Caco-2 (cell line): ENCODE measurements at regions not wholly inside any gene's neighbourhood (a gene's known extent, or its start where the extent isn't known, plus 50 kb on each side); places are given as distances from the start of the nearest gene placed in this dataset.

ENCODE experiments used
- BruUV-seq: library from RNA; stranded (reverse); fragments of 400-500 nt; replicated peaks from 2 replicates; lab custom pipeline; 2021; lab: Mats Ljungman, UMichigan
- CTCF ChIA-PET: fragments of 300-600 bp; sonication (Branson Sonifier 250); formaldehyde crosslinking; loops from one replicate; lab custom pipeline; 2022; ENCODE audit warnings: antibody characterized with exemption; lab: Charles Lee
- POLR2A ChIA-PET: fragments of 300-600 bp; sonication (Branson Sonifier 250); formaldehyde crosslinking; loops from one replicate; lab custom pipeline; 2022; ENCODE audit warnings: antibody characterized with exemption; lab: Charles Lee
- DNase-seq, 2 experiments: peaks; one replicate each; pipeline versions ENCODE4 v3.0.0 to v3.0.0-alpha.2; 2020 to 2022
- H3K27me3 ChIP-seq: replicated peaks from 2 replicates; pipeline ENCODE4 v1.6.0; 2011; ENCODE audit warnings: low read length; ENCODE audit not compliant: control insufficient read depth, insufficient read depth
- H3K36me3 ChIP-seq: 2 replicates; pipeline ENCODE4 v1.5.1; 2011; ENCODE audit warnings: low read length; ENCODE audit not compliant: control insufficient read depth, insufficient read depth
- H3K4me1 ChIP-seq: fragments of 250-450 bp; sonication (Bioruptor Pico); 2 replicates; pipeline ENCODE4 v1.5.1; 2020; ENCODE audit warnings: mild to moderate bottlenecking
- H3K4me3 ChIP-seq: 2 replicates; pipeline ENCODE4 v1.5.1; 2011; ENCODE audit warnings: low read depth, mild to moderate bottlenecking, control low read depth, low read length
- H3K9me3 ChIP-seq: fragments of 250-450 bp; sonication (Bioruptor Pico); 2 replicates; pipeline ENCODE4 v1.5.1; 2020; ENCODE audit warnings: mild to moderate bottlenecking, moderate library complexity
- H3K27ac Mint-ChIP-seq: one replicate; pipeline ENCODE4 v1.8.0; 2022; ENCODE audit warnings: mixed read lengths; ENCODE audit not compliant: unreplicated experiment
- H3K27me3 Mint-ChIP-seq: one replicate; pipeline ENCODE4 v1.8.0; 2022; ENCODE audit warnings: mixed read lengths; ENCODE audit not compliant: insufficient read depth, unreplicated experiment
- H3K36me3 Mint-ChIP-seq: one replicate; pipeline ENCODE4 v1.8.0; 2022; ENCODE audit warnings: mild to moderate bottlenecking, mixed read lengths; ENCODE audit not compliant: insufficient read depth, unreplicated experiment
- H3K4me1 Mint-ChIP-seq: one replicate; pipeline ENCODE4 v1.8.0; 2022; ENCODE audit warnings: low read depth, mixed read lengths; ENCODE audit not compliant: unreplicated experiment
- H3K4me3 Mint-ChIP-seq: one replicate; pipeline ENCODE4 v1.8.0; 2022; ENCODE audit warnings: mild to moderate bottlenecking, moderate library complexity, mixed read lengths; ENCODE audit not compliant: unreplicated experiment
- H3K9me3 Mint-ChIP-seq: one replicate; pipeline ENCODE4 v1.8.0; 2022; ENCODE audit warnings: mixed read lengths; ENCODE audit not compliant: unreplicated experiment
- CTCF ChIP-seq, 2 experiments: fragments of 200-600 bp in 1 of 2; IDR thresholded peaks; 1 replicate in 1 of 2; 2 replicates in 1 of 2; pipeline versions ENCODE4 v1.5.1 to v1.8.0; 2011 to 2022; ENCODE audit warnings: antibody characterized with exemption in 1 of 2, control low read depth in 1 of 2, inconsistent platforms in 1 of 2, low read depth in 1 of 2, low read length in 1 of 2, mild to moderate bottlenecking in 1 of 2, moderate library complexity in 1 of 2; ENCODE audit not compliant: insufficient read depth in 1 of 2, severe bottlenecking in 1 of 2, unreplicated experiment in 1 of 2
- intact Hi-C: fragments of 100-400 bp; cut with micrococcal nuclease; formaldehyde crosslinking; loops from one replicate; pipeline ENCODE4 v1.10.0; 2022; ENCODE audit not compliant: unreplicated experiment

DNA sequence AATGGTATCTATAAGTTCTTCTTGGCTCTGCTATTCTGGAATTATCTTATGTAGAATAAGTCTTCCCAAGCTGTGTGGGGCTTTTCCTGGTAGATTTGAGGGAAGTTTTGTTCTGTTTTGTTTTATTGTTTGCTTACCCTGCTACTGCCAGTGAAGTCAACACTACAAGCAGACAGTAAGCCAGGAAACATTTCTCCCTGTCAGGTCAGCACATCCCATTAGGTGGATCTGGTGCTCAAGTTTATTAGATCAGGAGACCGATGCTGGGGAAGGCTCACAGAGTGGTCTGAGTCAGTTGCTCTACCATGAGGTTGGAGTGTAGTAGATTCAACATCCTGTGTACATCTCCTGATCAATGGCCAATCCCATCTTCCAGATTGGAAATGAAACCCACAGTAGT is 79.1 kb downstream of the ADRB2 start:
- Mint-ChIP-seq H3K4me1 (no peaks in the 10 kb centered on the region), H3K4me3 (no peak overlapping the region), H3K36me3 (no peaks in the 10 kb centered on the region), H3K9me3 (no peaks in the 10 kb centered on the region), H3K27me3 (peaks cover 7% of the 10 kb centered on the region), H3K27ac (no peak overlapping the region)
- Histone ChIP-seq H3K4me1 (no peaks in the 10 kb centered on the region), H3K9me3 (no peaks in the 10 kb centered on the region), H3K36me3 (no peaks in the 10 kb centered on the region), H3K27me3 (no peaks in the 10 kb centered on the region; the same call in 1 of the 2 replicates), H3K4me3 (no peak overlapping the region)
- DNase-seq: no peak
- no peak for TF ChIP-seq CTCF (IDR thresholded peaks at IDR 0.05; ENCODE audit: insufficient read depth in 1 of 2, low read depth in 1 of 2, low read length in 1 of 2, severe bottlenecking in 1 of 2, unreplicated experiment in 1 of 2)
- intact Hi-C loops: no loop called here
- POLR2A ChIA-PET: no interaction called here
- CTCF ChIA-PET: no interaction called here
- BruUV-seq: no TSS peak

- Histone ChIP-seq H3K27me3 (no peaks in the 10 kb centered on the region; the same call in 1 of the 2 replicates), H3K36me3 (no peaks in the 10 kb centered on the region), H3K4me1 (no peaks in the 10 kb centered on the region), H3K9me3 (no peaks in the 10 kb centered on the region), H3K4me3 (no peak overlapping the region)
- TF ChIP-seq CTCF (IDR thresholded peaks at IDR 0.05; ENCODE audit: insufficient read depth in 1 of 2, low read depth in 1 of 2, low read length in 1 of 2, severe bottlenecking in 1 of 2, unreplicated experiment in 1 of 2): no peak
- Mint-ChIP-seq H3K9me3 (no peaks in the 10 kb centered on the region), H3K27me3 (peaks cover 7% of the 10 kb centered on the region), H3K4me3 (no peak overlapping the region), H3K4me1 (no peaks in the 10 kb centered on the region), H3K27ac (no peak overlapping the region), H3K36me3 (no peaks in the 10 kb centered on the region)
- CTCF ChIA-PET: no interaction called here
- intact Hi-C loops: no loop called here
- no TSS peak for BruUV-seq
- POLR2A ChIA-PET: no interaction called here
- DNase-seq: no peak
Measured at GRCh38 chr5:148906968-148907367, 80.6 kb downstream of the ADRB2 start.

- Mint-ChIP-seq H3K9me3 (no peaks in the 10 kb centered on the region), H3K4me3 (no peak overlapping the region), H3K4me1 (peaks cover 6% of the 10 kb centered on the region), H3K27me3 (peaks cover 7% of the 10 kb centered on the region), H3K27ac (no peak overlapping the region), H3K36me3 (no peaks in the 10 kb centered on the region)
- Histone ChIP-seq H3K9me3 (no peaks in the 10 kb centered on the region), H3K4me1 (peaks cover 13% of the 10 kb centered on the region), H3K36me3 (no peaks in the 10 kb centered on the region), H3K27me3 (no peaks in the 10 kb centered on the region; the same call in 1 of the 2 replicates), H3K4me3 (no peak overlapping the region)
- no peak for DNase-seq
- CTCF ChIA-PET: no interaction called here
- POLR2A ChIA-PET: no interaction called here
- no TSS peak for BruUV-seq
- TF ChIP-seq CTCF (IDR thresholded peaks at IDR 0.05; ENCODE audit: insufficient read depth in 1 of 2, low read depth in 1 of 2, low read length in 1 of 2, severe bottlenecking in 1 of 2, unreplicated experiment in 1 of 2): no peak
- intact Hi-C loops: no loop called here
Measured at GRCh38 chr5:148909040-148909439, 82.6 kb downstream of the ADRB2 start.
